ENCODE measurements at regions not wholly inside any gene's neighbourhood (a gene's known extent, or its start where the extent isn't known, plus 50 kb on each side); places are given as distances from the start of the nearest gene placed in this dataset.

- no peaks in the 10 kb centered on the region for H3K79me2 ChIP-seq (ENCODE audit: insufficient read depth)
- no peaks in the 10 kb centered on the region for H3K36me3 ChIP-seq (replicated peaks in 1 of 2; ENCODE audit: control insufficient read depth in 1 of 2, insufficient read depth in 2 of 2, low read length in 1 of 2)
- peak; percentile 20 for DNase-seq
- H3F3A ChIP-seq (replicated peaks; ENCODE audit: insufficient read depth): no peaks in the 10 kb centered on the region
- H3K4me1 ChIP-seq (ENCODE audit: control insufficient read depth in 1 of 2, insufficient read depth in 2 of 2, low read depth in 1 of 2, low read length in 1 of 2): no peaks in the 10 kb centered on the region
- CTCF ChIA-PET: no interaction called here
- no peak for TF ChIP-seq FOXM1 (IDR thresholded peaks at IDR 0.05; ENCODE audit: low read depth)
- no peak for TF ChIP-seq TEAD4 (IDR thresholded peaks at IDR 0.05; ENCODE audit: borderline replicate concordance, insufficient read depth)
- no peak for TF ChIP-seq ELF1 (IDR thresholded peaks at IDR 0.05)
- TF ChIP-seq CTCF (IDR thresholded peaks at IDR 0.05): peak; percentile 33
- peak; percentile 40 for TF ChIP-seq RAD21 (IDR thresholded peaks at IDR 0.05; ENCODE audit: low read length)
- WGBS (ENCODE audit: low lambda C conversion rate): 73% methylated on average over 4 of the region's 4 CpGs
- H3K4me3 ChIP-seq (ENCODE audit: low read depth in 2 of 2, low read length in 1 of 2): no peak overlapping the region
- no peaks in the 10 kb centered on the region for H3K9me2 ChIP-seq
- H3K4me2 ChIP-seq: no peak overlapping the region
- H3K27ac ChIP-seq (ENCODE audit: low read depth in 2 of 2, low read length in 1 of 2): no peak overlapping the region
- H3K27me3 ChIP-seq (ENCODE audit: insufficient read depth): no peaks in the 10 kb centered on the region
- POLR2A ChIA-PET: no interaction called here
- no peaks in the 10 kb centered on the region for H4K20me1 ChIP-seq (ENCODE audit: insufficient read depth)
- H2AFZ ChIP-seq (ENCODE audit: low read depth): no peak overlapping the region
- H3K9ac ChIP-seq: no peak overlapping the region
- H3K9me3 ChIP-seq: no peaks in the 10 kb centered on the region
Measured at GRCh38 chr3:67863869-67864268, 209.5 kb upstream of the SUCLG2 start.

- Histone ChIP-seq H4K20me1 (ENCODE audit: insufficient read depth) (no peaks in the 10 kb centered on the region), H2AFZ (ENCODE audit: low read depth) (no peak overlapping the region), H3K27me3 (ENCODE audit: insufficient read depth) (no peaks in the 10 kb centered on the region), H3K79me2 (ENCODE audit: insufficient read depth) (no peaks in the 10 kb centered on the region), H3K4me3 (ENCODE audit: low read depth in 2 of 2, low read length in 1 of 2) (no peak overlapping the region), H3K36me3 (replicated peaks in 1 of 2; ENCODE audit: control insufficient read depth in 1 of 2, insufficient read depth in 2 of 2, low read length in 1 of 2) (no peaks in the 10 kb centered on the region), H3K9ac (no peak overlapping the region), H3K9me2 (no peaks in the 10 kb centered on the region), H3K27ac (ENCODE audit: low read depth in 2 of 2, low read length in 1 of 2) (no peak overlapping the region), H3F3A (replicated peaks; ENCODE audit: insufficient read depth) (no peaks in the 10 kb centered on the region), H3K9me3 (no peaks in the 10 kb centered on the region), H3K4me1 (ENCODE audit: control insufficient read depth in 1 of 2, insufficient read depth in 2 of 2, low read depth in 1 of 2, low read length in 1 of 2) (no peaks in the 10 kb centered on the region), H3K4me2 (no peak overlapping the region)
- CTCF ChIA-PET: no interaction called here
- TF ChIP-seq RXRA (IDR thresholded peaks at IDR 0.05; ENCODE audit: borderline replicate concordance, low read depth): no peak
- TF ChIP-seq GATA2 (CRISPR knock-in tag; IDR thresholded peaks at IDR 0.05): no peak
- no peak for TF ChIP-seq EZH2phosphoT487 (IDR thresholded peaks at IDR 0.05; ENCODE audit: borderline replicate concordance, low read depth)
- TF ChIP-seq RAD21 (IDR thresholded peaks at IDR 0.05; ENCODE audit: low read length): no peak
- TF ChIP-seq NRF1 (IDR thresholded peaks at IDR 0.05; ENCODE audit: low read depth, low read length): no peak
- no peak for TF ChIP-seq MEF2A (IDR thresholded peaks at IDR 0.05; ENCODE audit: borderline replicate concordance, low read depth)
- no peak for TF ChIP-seq MXI1 (IDR thresholded peaks at IDR 0.05; ENCODE audit: low read depth, low read length)
- no peak for TF ChIP-seq TEAD4 (IDR thresholded peaks at IDR 0.05; ENCODE audit: borderline replicate concordance, insufficient read depth)
- TF ChIP-seq JUND (IDR thresholded peaks at IDR 0.05): no peak
- no peak for TF ChIP-seq RFX5 (IDR thresholded peaks at IDR 0.05; ENCODE audit: low read length)
- TF ChIP-seq FOXJ3 (CRISPR knock-in tag; IDR thresholded peaks at IDR 0.05): no peak
- no peak for TF ChIP-seq POLR2AphosphoS5 (IDR thresholded peaks at IDR 0.05; ENCODE audit: low read depth, low read length)
- no peak for TF ChIP-seq PBX3 (IDR thresholded peaks at IDR 0.05)
- TF ChIP-seq FOXM1 (IDR thresholded peaks at IDR 0.05; ENCODE audit: low read depth): no peak
- TF ChIP-seq EP300 (IDR thresholded peaks at IDR 0.05; ENCODE audit: borderline replicate concordance in 1 of 2, low read depth in 1 of 2, low read length in 1 of 2): no peak
- DNase-seq: no peak
- POLR2A ChIA-PET: no interaction called here
- WGBS (ENCODE audit: low lambda C conversion rate): 13% methylated on average over 3 of the region's 3 CpGs
Measured at GRCh38 chr3:67860429-67860828, 206.0 kb upstream of the SUCLG2 start.
